Stimulated activated CD8-positive, alpha-beta memory T cell treated with anti-CD3 and anti-CD28 coated beads, Interleukin-4, amount 100 ng/mL, for 48 hours (primary cell): ENCODE measurements at regions not wholly inside any gene's neighbourhood (a gene's known extent, or its start where the extent isn't known, plus 50 kb on each side); places are given as distances from the start of the nearest gene placed in this dataset.

Experiments used
- DNase-seq: peaks from one replicate; pipeline ENCODE4 v3.0.0-alpha.2; 2020

GRCh38 chr6:170483413-170483812 lies 69.7 kb downstream of the PSMB1 start:
- DNase-seq = no peak

DNA sequence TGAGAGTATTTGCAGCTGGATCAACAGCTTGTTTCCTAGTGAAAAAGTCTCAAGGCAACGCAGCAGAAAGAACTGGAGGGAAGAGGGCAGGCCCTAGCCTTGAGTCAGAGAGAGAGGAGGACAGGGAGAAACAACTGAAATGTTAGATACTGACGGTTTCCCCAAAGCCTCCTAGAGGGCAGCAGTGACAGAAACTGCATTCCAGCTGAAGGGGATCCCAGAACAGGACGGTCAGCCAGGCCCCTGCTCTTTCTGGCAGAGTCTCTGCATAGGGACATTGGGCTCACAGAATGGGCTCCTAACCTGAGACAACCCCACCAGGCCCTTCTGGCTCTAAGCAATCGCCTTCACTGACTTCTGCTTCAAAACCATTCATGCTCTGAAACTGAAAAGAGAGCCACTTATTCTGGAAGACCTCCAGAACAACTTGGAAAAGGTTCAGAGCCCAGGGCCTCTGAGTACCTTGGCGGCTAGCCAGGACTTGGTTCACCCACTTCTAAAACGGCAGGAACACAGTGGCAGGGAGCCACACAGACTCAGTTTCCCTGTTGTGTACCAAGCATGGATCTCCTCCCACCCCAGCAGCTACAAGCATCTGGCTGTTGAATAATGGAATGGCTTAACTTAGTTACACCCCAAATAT lies 72.9 kb downstream of the PSMB1 start:
- DNase-seq = no peak

GRCh38 chr6:170476360-170476759 lies 76.7 kb downstream of the PSMB1 start:
- DNase-seq = no peak

GRCh38 chr6:170475118-170475517 lies 78.0 kb downstream of the PSMB1 start:
- DNase-seq = no peak

DNA sequence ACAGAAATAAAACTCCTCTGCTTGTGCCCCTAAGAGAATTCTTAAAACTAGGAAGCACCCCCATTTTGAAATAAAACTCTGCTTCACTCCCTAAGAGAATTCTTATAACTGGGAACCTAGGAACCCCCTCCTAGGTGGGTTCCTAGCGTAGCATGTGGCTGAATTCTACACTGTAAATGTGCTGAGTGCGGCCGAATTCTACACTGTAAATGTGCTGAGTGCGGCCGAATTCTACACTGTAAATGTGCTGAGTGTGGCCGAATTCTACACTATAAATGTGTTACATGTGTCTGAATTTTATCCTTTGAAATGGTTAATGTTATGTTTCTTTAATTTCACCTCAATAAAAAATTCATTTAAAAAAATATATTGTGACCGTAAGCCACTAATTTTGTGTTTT lies 79.3 kb downstream of the PSMB1 start:
- no peak for DNase-seq

DNA sequence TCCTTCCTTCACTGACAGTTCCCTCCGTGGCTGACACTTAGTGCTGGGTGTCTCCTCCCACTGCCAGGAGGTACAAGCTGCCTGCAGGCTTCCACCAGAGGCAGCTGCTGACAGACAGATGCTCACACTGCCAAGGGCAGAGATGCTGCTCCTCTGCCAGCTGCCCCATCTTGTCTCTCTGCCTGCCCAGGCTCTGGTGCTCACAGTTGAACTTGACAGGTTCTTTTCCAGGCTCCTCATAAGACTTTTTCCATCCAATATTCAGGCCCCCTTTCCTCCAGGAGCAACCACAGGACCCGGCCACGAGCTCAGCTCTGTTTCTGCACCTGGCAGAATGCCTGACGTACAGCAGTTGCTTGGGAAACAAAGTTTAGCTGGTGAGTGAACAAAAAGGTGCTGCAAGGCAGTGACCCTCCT lies 79.8 kb downstream of the PSMB1 start:
- DNase-seq = no peak

GRCh38 chr6:170471491-170471890 lies 81.6 kb downstream of the PSMB1 start:
- DNase-seq = no peak

GRCh38 chr6:170470734-170471133 lies 82.4 kb downstream of the PSMB1 start:
- DNase-seq = no peak

DNA sequence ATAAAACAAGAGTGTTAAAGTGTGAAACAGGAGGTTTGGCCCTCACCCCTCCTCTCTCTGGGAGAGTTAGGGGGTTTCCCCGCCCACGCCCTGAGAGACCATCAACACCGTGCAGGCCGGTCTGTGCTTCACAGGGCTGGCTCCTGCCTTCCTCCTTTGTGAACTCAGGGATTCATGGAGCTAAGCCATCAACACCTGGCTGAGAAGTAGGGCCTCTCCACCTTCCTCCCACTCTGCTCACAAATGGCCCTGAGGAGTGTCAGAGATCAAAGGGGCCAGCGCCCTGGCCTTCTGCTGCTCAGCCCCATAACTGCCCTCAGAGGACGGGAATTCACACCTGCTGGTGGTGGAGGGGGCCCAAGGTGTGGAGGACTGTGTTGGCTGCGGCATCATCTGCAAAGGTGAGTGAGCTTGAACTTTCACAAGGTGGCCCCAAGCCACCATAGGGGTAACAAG lies 88.6 kb downstream of the PSMB1 start:
- DNase-seq = peak; percentile 53

- DNase-seq = no peak
These were observed 89.0 kb downstream of the PSMB1 start for GRCh38 chr6:170464080-170464479.

GRCh38 chr6:170463101-170463721 lies 89.9 kb downstream of the PSMB1 start:
- DNase-seq = no peak

DNA sequence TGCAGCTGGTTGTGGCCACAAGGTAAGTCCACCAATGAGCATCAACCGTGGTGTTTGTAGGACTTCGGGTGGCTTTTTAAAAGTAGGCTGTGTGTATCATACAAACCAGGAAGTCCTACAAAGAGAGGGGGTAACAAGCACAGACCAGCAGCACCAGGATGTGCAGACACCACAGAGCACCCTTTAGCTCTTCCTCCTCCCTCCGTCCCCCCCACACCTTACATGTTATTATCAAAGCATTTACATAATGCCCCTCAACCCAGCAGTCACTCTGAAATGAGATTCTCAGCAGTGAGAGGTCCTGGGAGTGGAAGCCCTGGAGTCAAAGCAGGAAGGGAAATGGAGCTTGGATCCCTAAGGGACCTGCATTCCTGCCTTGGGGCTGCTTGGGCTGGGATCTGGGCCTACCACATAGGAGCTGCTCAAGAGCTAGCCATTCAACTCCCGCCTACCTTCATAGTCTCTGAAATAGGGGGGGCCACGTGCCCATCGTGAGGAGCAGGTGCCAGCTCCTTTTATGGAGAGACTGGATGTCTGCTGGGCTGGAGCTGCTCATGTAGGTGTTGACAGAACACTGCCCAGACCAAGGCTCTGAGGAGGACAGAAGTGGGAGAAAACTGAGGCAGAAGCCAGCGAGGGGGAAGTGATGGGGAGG lies 90.6 kb downstream of the PSMB1 start:
- no peak for DNase-seq

DNA sequence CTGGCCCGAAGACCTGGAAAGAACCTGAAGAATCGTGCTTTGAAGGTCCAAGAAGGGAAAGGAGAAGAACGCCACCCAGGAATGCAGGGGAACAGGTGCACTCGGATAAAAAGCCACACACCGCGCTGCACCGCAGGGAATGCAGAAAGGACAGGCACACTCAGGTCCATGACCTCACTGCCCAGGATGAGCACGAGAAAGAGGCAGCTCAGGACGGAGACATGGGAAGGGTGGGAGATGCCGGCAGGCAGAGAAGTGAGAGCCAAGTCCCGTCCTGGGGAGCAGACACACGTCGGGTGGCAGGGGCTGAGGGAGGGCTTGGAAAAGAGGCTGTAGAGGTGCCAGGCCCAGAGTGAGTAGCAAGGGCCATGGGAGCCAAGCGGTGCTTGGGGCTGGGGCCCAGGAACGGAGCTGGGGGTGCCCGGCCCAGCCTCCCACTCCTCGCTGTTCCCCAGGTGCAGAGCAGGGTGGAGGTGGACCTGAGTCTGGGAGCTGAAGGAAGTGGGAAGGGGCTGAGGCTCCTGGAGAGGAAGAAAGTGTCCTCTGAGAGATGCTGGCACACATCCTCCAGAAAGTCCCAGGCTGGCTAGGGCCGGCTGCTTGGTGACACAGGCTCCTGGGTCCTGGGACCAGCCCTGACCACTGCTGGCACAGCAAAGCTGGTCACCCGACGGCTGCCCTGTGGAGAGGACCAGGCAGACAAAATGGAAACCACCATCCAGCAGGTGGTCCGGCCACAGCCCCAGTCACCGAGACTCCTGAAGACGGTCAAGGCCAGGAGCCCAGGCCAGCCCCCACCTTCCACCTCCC lies 91.3 kb downstream of the PSMB1 start:
- no peak for DNase-seq

DNA sequence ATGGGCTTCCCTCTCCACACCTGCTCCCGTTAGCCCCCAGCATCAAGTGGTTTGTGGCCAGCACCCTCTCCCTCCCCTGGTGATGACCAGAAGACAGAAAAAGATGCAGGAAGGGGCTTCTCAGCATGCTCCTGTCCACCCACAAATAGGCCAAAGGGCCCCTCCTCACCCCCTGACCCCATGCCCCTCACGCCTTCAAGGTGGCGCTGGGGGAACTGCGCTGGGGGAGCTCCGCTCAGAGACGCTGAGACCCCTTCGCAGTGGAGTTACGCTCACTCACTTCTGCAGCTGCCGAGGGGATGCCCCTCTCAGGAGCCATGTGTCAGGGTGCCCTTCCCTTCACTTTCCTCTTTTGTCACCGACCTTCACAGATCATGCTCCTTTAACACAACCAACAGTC lies 92.0 kb downstream of the PSMB1 start:
- DNase-seq = no peak

GRCh38 chr6:170460641-170461040 lies 92.5 kb downstream of the PSMB1 start:
- DNase-seq = no peak

- peak; percentile 48 for DNase-seq
These were observed 93.7 kb downstream of the PSMB1 start for GRCh38 chr6:170459451-170459850.

GRCh38 chr6:170456886-170457698 lies 96.0 kb downstream of the PSMB1 start:
- DNase-seq = no peak
